HG03045 (cell line): ENCODE measurements at regions not wholly inside any gene's neighbourhood (a gene's known extent, or its start where the extent isn't known, plus 50 kb on each side); places are given as distances from the start of the nearest gene placed in this dataset.
"Not testable (repeated sequence)": the region's sequence is repeated elsewhere in the genome, so short reads cannot be mapped to it uniquely, and the experiment has no call there.

ENCODE experiments used
- ATAC-seq: cut with Tn5 transposase; IDR thresholded peaks from one replicate; pipeline ENCODE4 v1.9.1; 2021; ENCODE audit warnings: mild to moderate bottlenecking, moderate library complexity; ENCODE audit not compliant: unreplicated experiment

DNA sequence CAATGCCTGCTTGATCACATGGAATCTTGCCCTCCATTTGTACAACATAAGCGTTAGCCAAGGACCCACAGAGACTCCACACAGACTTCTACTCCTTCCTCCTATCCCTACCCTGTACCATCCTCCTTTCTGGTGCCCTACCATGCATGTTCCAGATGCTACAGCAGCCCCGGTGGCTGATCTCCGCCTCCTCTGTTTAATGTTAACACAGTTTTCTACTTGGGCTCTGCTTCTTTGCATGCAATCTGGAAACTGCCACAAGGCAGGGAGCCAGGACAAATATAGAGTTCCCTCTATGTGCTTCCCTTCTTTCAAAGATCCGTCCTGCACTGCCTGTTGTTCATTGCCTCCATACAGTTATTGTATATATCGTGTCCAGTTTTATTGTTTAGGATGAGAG lies 368.6 kb upstream of the TENM3 start:
- no peak for ATAC-seq

DNA sequence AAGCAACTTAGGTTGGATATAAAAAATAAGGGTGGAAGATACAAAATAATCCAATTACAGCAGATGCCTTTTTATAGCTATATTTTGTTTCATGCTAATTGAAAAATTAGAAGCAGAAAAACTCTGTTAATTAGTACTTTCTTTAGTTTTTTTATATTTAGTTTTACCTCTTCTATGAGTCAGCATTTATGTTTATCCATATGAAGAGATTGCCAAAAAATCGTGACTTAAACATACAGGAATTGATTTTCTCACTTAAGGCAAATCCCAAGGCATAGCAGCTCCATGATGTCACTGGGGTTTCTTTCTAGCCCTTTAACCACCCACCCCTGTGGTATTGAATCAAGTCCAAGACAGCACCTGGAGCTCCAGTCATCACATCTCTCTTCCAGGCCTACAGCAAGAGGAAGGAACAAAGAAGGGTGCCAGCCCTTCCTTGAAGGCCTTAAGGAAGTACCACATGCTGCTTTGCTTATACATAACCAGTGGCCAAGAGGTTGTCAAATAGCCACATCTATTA lies 365.8 kb upstream of the TENM3 start:
- no peak for ATAC-seq

DNA sequence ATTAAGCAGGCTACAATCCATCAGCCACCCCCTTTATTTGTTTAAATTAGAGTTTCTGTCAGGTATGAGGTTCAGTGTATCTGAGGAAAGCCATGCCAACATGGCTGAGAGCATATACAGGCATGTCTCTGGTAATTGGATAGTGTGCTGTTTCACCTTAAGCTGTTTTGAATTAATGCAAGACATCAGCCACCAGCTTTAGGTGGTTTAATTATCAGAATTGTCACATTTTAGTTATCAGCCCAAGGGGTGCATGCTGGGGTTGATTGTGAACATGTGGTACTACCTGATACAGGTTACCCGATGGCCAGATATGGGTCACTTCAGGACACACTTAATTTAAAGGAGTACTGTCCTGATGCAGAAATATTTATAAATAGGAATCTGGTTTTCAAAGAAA lies 353.2 kb upstream of the TENM3 start:
- ATAC-seq = no peak

DNA sequence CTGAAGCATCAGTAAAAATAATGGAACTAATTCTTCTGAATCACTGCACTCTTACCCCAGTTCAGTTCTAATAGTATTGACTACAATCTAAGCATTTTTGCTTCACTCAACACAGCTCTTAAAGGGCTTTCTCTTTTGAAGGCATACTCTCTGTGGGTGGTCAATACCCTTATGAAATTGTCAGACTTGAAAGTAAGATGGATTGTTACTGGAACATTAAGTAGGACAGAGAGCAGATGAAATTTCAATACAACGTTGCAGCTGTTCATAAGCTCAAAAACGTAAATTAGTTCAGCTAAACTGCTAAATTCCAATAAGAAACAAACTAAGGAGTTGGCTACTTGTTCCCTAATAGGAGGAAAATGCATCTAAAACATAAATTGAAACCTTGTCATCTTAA lies 352.3 kb upstream of the TENM3 start:
- no peak for ATAC-seq

DNA sequence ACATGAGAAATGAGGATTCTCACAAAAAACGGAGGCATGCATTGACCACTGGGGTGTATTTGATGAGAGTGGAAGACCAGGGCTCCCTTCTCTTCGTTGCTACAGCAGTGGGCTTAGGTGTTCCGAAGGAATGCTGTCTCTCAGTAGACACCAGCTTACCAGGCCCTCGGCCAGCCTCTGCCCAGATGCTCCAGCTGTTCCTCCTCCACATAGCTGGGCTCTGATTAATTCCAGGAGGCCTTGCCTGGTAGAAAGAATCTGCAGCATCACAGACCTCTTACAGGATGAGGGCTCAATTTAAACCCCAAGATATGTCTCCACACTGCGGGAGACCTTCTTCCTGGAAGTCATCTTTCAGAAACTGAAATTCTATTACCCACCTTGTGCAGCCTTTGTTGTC lies 346.6 kb upstream of the TENM3 start:
- ATAC-seq = no peak

DNA sequence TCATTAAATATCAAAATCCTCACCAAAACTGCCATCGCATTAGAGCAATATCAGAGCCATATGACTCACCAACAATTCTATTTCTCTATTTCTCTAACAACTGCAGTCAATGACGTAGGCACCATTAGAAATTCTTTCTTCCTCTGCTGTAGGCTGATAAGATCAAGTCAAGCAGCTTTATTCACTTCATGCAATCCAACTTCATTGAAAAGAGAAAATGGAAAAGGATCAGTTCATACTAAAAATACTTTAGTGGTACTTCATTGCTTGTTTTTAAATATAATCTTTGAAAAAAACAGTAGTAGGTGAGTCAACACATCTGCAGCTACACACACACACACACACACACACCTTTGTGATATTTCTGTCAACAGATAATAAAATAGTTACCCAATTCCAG lies 345.3 kb upstream of the TENM3 start:
- no peak for ATAC-seq

DNA sequence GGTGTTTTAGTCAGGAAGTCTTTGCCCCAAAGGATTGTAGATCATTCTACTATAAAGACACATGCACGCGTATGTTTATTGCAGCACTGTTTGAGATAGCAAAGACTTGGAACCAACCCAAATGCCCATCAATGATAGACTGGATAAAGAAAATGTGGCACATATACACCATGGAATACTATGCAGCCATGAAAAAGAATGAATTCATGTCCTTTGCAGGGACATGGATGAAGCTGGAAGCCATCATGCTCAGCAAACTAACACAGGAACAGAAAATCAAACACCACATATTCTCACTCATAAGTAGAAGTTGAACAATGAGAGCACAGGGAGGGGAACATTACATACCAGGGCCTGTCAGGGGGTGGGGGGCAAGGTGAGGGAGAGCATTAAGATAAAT lies 340.8 kb upstream of the TENM3 start:
- not testable (repeated sequence) for ATAC-seq

DNA sequence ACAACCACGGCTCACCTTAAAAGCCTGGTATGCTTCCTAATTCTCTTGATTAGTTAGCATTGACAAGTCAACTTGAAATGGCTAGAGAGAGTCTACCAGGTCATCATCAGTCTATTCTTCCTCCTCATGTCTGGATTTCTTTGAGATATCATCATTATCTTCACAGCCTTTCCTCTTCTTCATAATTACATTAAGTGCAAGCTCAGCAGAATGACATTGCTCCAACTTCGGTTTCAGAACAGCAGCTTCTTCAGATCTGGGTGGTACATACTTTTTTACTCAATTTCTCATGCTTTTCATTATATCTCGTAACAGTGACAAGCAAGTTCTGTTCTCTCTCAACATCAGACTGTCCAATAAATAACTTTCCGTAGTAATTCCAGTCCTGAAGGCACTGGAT lies 337.5 kb upstream of the TENM3 start:
- no peak for ATAC-seq

DNA sequence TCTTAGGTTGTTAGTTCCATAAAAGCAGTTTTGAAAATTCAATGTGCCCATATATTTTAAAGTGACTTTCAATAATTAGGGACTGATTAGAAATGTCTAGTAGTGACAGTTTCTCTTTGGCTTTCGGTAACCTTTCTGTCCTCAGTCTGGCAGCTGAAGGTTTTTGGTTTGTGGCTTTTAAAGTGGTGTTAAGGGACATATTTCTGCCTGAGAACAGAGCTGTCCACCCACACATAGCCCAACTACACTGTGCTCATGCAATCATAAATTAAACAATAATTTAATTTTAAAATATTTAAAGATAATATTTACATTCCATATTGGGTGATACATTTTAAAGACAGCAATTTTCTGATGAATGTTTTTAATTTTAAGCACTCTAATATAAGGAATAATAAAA lies 335.0 kb upstream of the TENM3 start:
- ATAC-seq = no peak

DNA sequence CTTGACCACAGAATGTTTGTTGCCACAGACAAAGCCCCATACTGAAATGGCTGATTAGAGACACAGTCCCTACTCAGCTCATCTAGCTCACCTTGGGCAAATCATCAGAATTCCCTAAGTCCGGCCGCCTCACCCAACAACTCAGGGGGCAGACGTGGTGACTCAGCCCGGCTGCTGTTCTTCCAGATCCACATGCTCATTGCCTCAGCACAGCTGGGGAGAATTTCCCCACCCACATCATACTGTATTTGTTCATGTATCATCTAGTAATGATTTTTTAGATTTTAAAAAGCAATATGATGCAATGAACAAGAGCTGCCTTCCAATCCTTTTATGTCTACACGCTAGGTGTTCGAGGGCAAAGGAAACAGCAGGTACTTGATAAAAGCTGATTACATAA lies 333.8 kb upstream of the TENM3 start:
- ATAC-seq = no peak

DNA sequence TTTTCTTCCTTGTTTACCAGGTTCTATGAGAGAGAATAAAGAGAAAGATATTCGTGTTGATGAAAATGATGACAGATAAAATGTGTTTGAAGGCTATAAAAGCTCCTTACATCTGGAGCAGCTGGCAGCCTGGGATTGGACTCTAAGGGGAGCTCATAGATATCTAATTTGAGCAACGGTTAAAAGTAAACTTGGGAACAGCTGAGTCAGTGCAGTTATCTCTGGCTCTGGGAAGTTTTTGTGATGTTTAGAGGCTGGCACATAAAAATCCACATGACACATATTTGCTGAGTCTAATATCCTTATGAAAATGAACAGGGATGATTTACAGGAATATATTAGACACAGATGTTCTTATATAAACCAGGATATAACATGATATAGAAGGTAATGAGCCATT lies 331.8 kb upstream of the TENM3 start:
- ATAC-seq = no peak

DNA sequence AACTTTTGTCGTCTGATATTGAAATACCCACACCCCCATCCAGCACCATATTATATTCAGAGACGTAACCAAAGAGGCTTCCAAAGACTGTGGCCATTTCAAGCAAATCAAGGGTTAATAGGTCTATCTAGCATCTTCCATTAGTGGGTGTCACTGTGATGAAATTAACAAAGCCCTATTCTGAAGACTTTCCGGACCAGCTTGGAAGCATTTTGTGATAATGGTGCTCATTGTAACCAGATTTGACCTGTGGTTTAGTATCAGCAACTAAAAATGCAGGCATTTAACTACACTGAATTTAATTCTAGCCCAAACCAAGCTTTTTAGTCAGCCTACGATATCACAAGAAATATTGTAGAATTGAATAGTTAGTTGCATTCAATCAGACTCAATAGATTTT lies 309.7 kb upstream of the TENM3 start:
- no peak for ATAC-seq

DNA sequence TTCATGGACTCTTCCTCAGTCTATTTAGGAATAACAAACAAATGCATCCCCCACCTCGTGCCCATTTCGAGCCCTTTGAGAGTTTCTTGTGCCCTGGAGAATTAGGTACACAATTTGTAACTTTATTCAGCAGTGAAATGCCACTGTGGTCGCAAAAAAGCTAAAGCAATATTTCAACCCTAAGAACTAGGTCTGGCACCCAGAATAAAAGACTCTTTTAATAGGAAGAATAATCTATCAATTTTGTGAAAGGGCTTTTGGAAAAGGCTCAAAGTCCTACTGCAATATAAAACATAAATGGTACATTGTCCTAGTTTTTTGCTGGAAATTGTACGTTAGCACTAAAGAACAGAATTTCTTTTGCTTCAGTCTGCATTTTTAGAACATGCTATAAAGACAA lies 304.6 kb upstream of the TENM3 start:
- no peak for ATAC-seq

DNA sequence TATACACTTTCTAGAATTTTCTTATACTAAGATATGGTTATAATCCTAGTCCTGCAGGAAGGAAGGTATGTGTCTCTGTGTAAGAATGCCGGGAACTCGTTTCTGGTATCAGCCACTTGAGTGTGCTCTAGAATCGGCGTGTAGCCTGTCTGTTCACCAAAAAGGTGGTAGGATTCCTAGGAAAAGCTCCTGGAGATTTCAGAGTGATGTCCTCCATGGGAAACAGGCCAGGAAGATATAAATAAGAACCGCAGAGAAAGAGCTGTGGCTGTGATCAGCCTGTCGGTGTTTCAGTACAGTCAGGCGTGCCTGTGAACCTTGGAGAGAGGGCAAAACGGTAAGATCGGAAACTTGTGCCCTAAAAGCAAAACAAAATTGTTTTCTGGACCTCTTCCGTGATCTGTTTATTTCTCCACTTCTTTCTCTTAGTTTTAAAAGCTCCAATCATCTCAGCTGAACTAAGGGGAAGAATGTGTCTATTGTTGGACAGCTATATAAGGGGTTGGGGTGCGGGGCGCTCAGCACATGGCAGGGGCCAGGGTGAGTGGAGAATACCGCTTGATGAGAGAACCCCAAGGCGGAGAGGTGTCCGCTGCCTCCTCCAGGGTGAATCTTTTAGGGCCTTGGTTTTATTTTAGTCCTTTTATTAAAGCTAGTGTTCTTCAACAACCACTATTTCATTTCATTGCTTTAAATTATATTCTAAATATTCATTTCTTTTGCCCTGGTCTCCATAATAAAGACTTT lies 303.8 kb upstream of the TENM3 start:
- ATAC-seq = no peak

DNA sequence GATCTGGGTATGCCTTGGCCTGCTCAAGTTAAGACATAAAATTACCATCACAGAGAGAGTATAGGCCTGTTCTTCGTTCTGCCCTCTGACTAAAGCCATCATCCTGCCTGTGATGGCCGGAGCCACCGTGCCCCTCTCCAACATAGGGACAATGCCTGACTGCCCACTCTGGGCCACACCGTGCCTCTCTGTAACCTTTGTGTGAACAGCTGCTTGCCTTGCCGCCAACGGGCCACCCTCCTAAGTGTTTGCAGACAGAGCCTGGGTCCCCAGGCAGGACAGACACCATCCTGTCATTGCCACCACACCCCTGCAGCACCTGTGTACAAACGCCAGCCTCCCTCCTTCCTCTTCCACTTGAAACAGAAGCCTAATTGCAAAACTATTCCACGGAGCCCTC lies 298.7 kb upstream of the TENM3 start:
- ATAC-seq = no peak

DNA sequence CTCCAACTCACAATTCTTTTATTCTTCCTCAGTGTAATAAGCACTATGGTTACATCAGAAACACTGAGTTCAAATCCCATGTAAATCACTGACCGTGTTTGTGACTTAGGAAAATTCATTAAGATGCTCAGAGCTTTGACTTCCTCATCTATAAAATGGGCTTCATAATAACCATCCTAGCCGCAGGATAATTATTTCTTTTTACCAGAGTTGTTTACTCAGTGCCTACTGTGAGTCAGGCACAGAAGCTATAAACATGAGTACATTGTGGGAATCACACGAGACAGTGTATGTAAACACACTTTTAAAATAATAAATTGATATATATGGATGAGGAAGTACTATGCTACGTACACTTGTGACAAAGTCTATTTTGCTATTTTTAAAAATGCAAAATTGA lies 296.3 kb upstream of the TENM3 start:
- ATAC-seq = no peak

DNA sequence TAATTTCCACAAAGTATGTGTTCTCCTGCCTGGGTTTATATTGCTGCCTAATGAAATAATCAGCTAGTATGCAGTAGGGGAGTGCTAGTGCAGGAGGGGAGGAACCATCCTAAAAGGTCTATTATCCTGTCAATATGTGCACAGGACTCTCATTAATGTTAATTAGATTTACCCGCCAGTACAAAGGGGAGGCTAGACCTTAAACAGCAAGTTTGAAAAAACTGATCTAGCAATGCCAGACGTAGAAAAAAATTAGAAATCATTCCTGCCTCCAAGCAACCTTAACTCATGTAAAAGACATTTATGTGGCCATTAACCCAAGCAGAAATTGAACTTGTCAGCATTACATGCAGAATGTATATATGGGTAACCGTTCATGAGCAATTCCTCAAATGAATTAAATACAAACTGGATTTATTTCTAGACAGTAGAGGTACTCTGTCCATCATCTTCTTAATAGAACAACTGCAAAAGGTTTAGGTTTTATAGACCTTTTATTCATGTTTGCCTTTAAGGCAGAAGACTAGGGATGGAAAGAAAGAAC lies 294.3 kb upstream of the TENM3 start:
- no peak for ATAC-seq

DNA sequence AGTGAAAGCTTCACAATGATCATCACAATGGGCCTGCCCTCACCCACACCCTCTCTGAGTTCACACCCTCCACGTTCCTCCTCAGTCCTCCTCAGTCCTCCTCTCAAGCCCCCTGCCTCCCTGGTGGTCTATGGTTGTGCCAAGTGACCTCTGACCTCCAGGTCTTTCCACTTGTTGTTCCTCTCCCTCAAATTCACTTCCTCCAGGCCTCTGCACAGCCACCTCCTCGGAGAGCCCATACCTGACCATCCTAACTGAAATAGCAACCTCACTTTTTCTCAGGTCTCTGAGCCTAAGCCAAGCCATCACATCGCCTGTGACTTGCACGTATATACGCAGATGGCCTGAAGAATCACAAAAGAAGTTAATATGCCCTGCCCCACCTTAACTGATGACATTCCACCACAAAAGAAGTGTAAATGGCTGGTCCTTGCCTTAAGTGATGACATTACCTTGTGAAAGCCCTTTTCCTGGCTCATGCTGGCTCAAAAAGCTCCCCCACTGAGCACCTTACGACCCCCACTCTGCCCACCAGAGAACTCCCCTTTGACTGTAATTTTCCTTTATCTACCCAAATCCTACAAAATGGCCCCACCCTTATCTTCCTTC lies 293.4 kb upstream of the TENM3 start:
- ATAC-seq = no peak

DNA sequence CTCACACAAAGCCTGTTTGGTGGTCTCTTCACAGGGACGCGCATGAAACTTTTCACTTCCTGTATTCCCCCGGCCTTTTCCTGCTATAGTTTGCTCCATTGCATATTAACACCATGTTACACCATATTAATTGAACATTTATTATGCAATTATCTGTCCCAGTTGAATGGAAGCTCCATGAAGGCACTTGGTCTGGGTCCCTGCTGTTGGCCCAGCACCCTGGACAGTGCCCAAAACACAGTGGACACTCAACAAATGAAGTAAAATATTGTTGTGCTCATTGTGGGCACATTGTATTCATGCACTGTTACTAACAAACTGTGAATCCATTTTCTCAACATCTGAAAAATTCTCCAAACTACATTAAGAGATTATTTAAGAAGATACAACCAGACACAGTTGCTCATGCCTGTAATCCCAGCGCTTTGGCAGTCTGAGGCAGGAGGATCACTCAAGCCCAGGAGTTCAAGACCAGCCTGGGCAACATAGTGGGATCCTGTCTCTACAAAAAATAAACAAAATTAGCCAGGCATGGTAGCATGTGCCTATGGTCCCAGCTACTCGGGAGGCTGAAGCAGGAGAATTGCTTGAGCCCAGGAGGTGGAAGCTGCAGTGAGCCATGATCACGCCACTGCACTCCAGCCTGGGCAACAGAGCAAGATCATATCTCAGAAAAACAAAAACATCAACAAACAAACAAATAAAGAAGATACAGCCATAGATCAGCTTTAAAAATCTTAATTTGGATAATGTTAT lies 292.7 kb upstream of the TENM3 start:
- ATAC-seq = no peak

DNA sequence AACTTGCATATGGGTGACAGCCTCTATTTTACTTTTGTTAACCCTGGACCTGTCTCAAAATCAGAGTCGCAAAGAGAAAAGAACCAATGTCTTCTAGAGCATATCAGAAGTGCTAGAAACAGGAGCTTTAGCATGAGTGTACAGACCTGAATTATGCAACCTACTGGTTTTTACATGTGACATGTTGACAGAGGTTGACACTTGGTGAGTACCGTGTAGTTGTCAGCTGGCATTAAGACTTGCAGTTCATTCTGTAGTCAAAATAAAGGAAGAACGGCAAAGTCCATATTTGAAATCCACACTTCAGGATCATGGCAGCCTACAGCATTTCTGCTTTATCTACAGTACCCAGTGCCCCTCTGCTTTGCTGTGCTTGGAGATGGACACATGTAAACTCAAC lies 291.9 kb upstream of the TENM3 start:
- no peak for ATAC-seq

DNA sequence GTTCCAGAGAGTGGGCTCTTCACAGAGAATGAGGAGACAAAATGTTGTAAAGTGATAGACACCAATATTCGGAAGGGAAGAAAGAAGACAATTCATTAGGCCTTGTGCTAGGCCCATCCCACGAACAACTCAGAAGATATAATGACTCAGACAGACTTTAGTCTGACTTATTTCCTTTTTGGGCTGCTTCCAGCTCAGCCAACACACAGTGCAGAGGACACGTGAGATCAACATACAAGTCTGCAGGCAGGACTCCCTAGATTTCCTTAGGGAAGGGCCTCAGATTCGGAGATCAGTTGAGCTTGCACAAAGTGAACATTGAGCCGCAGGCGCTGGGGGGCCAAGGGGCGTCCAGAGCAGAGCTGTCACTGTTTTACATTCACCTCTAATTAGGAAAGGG lies 290.7 kb upstream of the TENM3 start:
- ATAC-seq = no peak

DNA sequence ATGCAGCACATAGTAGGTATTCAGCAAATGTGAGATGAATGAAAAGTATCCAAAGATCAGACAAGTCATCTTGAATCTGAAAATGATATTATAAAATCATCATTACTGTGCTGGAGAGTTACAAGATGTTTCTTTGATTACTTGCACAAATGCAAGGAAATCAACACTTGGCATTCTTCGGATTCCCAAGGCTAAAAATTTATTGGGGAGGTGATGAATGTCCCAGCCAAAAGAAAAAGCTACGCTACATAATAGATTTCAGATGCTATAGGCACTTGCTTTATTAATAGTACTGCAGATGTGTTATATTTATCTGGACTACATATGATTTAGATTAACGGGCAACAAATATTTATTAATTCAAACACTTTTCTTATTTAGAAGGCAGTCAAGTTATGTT lies 286.7 kb upstream of the TENM3 start:
- ATAC-seq = no peak
